Activated effector memory CD4-positive, alpha-beta T cell treated with Interleukin-2 at 50 U/mL for 16 hours (primary cell): ENCODE measurements at regions not wholly inside any gene's neighbourhood (a gene's known extent, or its start where the extent isn't known, plus 50 kb on each side); places are given as distances from the start of the nearest gene placed in this dataset.
"Not testable (repeated sequence)": the region's sequence is repeated elsewhere in the genome, so short reads cannot be mapped to it uniquely, and the experiment has no call there.

Experiments used
- DNase-seq: peaks from one replicate; pipeline ENCODE4 v3.0.0-alpha.2; 2020

- DNase-seq = no peak
Measured at GRCh38 chr14:105601360-105602242, 75.2 kb downstream of the TMEM121 start.

- no peak for DNase-seq
Measured at GRCh38 chr14:105602243-105602750, 75.9 kb downstream of the TMEM121 start.

GRCh38 chr14:105602799-105603793 is 76.7 kb downstream of the TMEM121 start:
- DNase-seq = no peak

GRCh38 chr14:105604531-105605463 is 78.4 kb downstream of the TMEM121 start:
- DNase-seq = not testable (repeated sequence)

- no peak for DNase-seq
Measured at GRCh38 chr14:105605464-105606304, 79.3 kb downstream of the TMEM121 start.

- DNase-seq = not testable (repeated sequence)
Measured at GRCh38 chr14:105606305-105606975, 80.1 kb downstream of the TMEM121 start.

- not testable (repeated sequence) for DNase-seq
Measured at GRCh38 chr14:105607025-105607424, 80.6 kb downstream of the TMEM121 start.

- not testable (repeated sequence) for DNase-seq
Measured at GRCh38 chr14:105614987-105615386, 88.6 kb downstream of the TMEM121 start.

GRCh38 chr14:105615986-105616801 is 89.8 kb downstream of the TMEM121 start:
- DNase-seq = not testable (repeated sequence)

GRCh38 chr14:105616802-105617192 is 90.4 kb downstream of the TMEM121 start:
- DNase-seq = no peak

GRCh38 chr14:105617201-105617777 is 90.9 kb downstream of the TMEM121 start:
- DNase-seq = no peak

- DNase-seq = not testable (repeated sequence)
Measured at GRCh38 chr14:105617805-105618204, 91.4 kb downstream of the TMEM121 start.

- DNase-seq = not testable (repeated sequence)
Measured at GRCh38 chr14:105619324-105619723, 92.9 kb downstream of the TMEM121 start.

- not testable (repeated sequence) for DNase-seq
Measured at GRCh38 chr14:105620178-105620864, 93.9 kb downstream of the TMEM121 start.

GRCh38 chr14:105620865-105621471 is 94.6 kb downstream of the TMEM121 start:
- DNase-seq = not testable (repeated sequence)

GRCh38 chr14:105621479-105622328 is 95.3 kb downstream of the TMEM121 start:
- not testable (repeated sequence) for DNase-seq
